SW 1271 (cell line): ENCODE measurements at regions not wholly inside any gene's neighbourhood (a gene's known extent, or its start where the extent isn't known, plus 50 kb on each side); places are given as distances from the start of the nearest gene placed in this dataset.

Experiments
- DNase-seq, 2 experiments: peaks; one replicate each; lab custom pipeline; 2025; lab: John Stamatoyannopoulos, UW

- DNase-seq = no peak
Measured at GRCh38 chr4:116438417-116438816, 647.0 kb downstream of the TRAM1L1 start.

GRCh38 chr4:116427666-116428065 is 657.7 kb downstream of the TRAM1L1 start:
- DNase-seq = no peak

GRCh38 chr4:116413222-116413621 is 672.2 kb downstream of the TRAM1L1 start:
- no peak for DNase-seq

DNA sequence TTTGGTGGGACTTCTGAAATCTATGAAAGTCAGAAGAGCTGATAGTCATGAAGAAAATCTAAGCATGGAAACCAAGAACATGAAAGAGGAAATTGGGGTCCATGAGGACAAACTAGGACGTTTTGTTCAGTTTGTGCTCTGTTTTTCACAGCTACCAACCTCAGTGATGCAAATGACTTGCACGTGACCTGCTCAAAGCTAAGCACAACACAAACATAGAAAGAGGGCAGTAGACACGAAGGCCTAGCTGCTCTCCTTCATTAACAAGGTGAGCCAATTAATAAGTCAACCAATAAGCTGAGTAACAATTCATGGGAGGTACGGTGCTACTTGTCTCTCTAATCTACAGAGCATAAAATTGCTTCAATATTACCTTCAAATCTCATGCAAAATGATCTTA is 684.1 kb downstream of the TRAM1L1 start:
- DNase-seq = no peak

- DNase-seq = no peak
Measured at GRCh38 chr4:116400480-116400879, 684.9 kb downstream of the TRAM1L1 start.

DNA sequence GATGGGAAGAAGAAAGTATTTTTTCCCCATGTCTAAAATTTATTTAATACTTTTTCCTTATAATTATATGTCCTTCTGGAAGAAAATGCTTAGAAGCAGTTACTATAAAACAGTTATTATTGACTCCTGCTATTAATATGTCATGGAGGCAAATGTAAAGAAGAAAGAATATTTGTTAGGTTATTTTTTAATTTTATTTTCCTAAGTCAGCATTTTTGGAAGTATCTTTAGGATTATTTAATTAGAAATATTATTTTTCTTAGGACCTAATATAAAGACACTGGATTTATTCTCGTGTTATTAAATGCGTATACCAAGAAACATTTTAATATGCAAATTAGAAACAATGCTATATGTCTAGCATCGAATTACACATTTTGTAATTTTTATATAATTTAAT is 687.7 kb downstream of the TRAM1L1 start:
- no peak for DNase-seq

- no peak for DNase-seq
Measured at GRCh38 chr4:116397291-116397690, 688.1 kb downstream of the TRAM1L1 start.

DNA sequence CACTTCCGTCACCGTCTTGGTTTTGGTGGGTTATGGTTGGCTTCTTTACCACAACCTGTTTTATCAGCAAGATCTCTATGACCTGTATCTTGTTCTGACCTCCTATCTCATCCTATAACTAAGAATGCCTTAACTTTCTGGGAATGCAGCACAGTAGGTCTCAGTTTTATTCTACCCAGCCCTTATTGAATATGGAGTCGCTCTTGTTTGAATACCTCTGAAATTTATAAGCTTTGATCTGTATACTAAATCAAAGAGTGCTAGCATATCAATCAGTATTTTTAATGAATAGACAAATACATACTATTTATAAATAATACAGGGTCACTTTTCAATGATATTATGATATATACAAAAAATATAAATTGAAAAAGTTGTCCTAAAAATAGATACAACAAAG is 690.0 kb downstream of the TRAM1L1 start:
- DNase-seq = no peak

- DNase-seq = no peak
Measured at GRCh38 chr4:116391020-116391419, 694.4 kb downstream of the TRAM1L1 start.

DNA sequence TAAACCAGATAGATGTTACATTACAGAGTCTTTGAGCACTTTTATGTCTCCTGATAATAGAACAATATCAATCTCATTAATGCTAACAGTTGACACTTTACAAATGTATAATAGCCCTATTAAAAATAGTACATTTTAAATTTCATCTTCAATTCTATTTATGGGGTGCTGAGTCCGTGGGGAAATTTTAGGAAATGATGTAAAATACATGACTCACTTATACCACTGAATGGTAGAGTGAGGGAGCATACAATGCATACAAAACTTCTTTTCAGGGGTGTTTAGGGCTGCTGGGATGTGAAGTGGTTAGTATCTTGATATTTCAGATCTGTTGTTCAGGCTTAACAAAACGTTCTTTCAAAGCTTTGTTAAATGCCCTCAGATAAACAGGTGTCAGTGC is 696.2 kb downstream of the TRAM1L1 start:
- DNase-seq = no peak

- no peak for DNase-seq
Measured at GRCh38 chr4:116387937-116388474, 697.4 kb downstream of the TRAM1L1 start.

- no peak for DNase-seq
Measured at GRCh38 chr4:116386856-116387255, 698.5 kb downstream of the TRAM1L1 start.

DNA sequence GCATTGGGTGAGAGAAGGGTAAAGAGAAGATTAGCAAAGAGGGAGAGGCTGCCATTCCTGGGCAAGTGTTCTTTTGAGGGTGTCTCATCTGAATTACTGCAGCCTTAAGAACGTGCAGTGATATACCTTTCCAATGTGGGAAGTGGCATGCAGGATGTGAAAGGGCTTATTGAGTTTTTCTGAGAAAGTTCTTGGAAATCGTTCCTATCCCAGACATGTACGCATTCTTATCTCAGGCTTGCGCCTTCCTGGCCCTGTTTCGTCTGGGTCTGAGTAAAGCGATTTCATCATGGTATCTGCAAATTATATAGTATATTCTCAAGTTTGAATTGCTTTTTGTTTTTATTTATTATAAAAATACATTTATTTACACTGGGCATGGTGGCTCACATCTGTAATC is 699.8 kb downstream of the TRAM1L1 start:
- no peak for DNase-seq

DNA sequence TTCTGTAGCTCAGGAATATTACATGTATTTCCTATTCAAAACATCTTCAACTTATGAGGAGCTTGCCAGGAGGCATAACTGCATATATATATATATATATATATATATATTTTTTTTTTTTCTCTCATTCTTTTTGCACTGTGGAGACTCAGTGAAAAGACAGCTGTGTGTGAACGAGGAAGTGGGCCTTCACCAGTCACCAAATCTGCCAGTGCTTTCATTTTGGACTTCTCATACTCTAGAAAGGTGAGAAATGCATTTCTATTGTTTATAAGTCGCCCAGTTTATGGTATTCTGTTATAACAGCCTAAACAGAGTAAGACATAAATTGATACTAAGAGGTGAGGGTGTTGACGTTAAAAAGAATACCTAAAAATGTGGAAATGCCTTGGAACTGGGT is 710.6 kb downstream of the TRAM1L1 start:
- DNase-seq = no peak

GRCh38 chr4:116362583-116362982 is 722.8 kb downstream of the TRAM1L1 start:
- no peak for DNase-seq

- no peak for DNase-seq
Measured at GRCh38 chr4:116361790-116362189, 723.6 kb downstream of the TRAM1L1 start.

DNA sequence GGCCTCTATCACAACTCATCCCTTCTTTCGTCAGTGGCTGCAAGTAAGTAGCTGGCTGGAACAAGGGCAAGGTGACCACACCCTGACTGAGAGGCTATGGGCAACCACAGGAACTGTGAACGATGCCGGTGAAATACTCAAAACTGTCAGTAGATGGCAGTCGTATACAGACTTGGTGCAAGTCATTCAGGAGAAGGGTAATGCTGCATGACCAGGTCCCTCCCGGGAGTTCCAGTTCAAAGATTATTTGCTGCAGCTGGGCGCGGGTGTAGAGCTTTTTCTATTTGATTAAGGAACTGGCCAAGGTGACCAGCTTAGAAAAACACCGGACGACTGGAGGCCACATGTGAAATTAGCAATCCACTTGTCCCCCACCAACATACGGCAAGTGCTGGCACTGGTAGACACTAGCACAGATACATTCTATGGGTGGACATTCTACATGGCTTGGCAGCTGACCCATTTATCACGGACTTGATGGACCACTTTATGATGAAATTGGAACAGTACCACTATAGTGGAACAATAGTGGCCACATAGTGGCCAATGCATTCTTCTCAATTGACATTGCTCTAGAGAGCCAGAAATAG is 726.6 kb downstream of the TRAM1L1 start:
- DNase-seq = peak in 1 of 2 experiments; percentile 50

GRCh38 chr4:116357758-116358157 is 727.6 kb downstream of the TRAM1L1 start:
- no peak for DNase-seq

DNA sequence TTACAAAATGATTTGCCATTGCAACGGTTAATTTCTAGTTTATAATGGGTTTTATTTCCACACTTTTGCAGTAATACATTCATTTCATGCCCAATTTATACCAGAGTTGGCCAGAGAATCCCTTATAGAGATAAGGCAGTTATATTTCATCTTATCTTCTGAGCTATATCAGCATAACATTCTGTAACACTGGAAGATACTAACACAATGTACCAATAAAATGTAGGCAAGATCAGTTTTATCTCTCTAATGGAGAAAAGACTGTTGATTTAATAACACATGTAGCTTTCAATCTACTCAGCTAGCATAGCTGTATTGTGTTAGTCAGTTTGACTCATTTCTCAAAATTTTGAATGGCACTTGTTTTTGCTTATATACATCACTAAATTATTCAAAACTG is 738.6 kb downstream of the TRAM1L1 start:
- no peak for DNase-seq

DNA sequence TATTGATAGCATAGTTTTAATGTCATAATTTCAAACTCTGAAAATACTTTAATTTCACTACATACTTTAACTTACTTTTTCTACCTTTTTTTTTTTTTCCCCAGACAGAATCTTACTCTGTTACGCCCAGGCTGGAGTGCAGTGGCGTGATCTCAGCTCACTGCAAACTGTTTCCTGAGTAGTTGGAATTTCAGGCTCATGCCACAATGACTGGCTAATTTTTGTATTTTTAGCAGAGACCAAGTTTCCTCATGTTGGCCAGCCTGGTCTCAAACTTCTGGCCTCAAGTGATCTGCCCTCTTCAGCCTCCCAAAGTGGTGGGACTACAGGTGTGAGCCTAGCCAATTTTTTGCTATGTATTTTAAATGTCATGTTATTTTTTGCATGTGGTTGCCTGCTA is 741.6 kb downstream of the TRAM1L1 start:
- no peak for DNase-seq

GRCh38 chr4:116342143-116342542 is 743.2 kb downstream of the TRAM1L1 start:
- DNase-seq = no peak

- no peak for DNase-seq
Measured at GRCh38 chr4:116332508-116332907, 752.9 kb downstream of the TRAM1L1 start.

DNA sequence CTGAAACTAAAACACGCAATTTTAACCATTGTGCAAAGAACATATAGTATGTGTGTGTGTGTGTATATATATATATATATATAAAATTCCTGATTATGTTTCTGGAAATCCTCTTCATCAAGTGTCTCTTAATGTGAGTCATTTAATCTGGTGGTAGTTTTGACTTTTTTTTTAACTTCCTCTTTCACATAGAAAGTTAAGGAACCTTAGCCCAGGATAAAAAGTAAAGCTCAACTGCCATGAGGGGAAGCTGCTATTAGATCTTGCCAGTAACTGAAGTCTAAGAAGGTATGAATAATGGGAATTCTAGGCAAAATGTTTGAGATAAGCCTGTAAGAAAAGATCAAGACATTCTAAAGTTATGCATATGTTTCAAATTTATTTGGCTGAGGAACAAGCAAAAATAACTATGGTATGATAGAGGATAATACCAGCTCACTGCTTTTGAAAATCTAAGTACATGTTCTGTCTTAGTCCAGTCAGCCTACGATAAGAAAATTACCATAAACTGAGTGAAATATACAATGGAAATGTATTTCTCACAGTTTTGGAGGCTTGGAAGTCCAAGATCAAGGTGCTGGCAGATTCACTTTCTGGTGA is 757.0 kb downstream of the TRAM1L1 start:
- no peak for DNase-seq

- DNase-seq = no peak
Measured at GRCh38 chr4:116323606-116324005, 761.8 kb downstream of the TRAM1L1 start.
